ENCODE measurements at regions not wholly inside any gene's neighbourhood (a gene's known extent, or its start where the extent isn't known, plus 50 kb on each side); places are given as distances from the start of the nearest gene placed in this dataset.

DNA sequence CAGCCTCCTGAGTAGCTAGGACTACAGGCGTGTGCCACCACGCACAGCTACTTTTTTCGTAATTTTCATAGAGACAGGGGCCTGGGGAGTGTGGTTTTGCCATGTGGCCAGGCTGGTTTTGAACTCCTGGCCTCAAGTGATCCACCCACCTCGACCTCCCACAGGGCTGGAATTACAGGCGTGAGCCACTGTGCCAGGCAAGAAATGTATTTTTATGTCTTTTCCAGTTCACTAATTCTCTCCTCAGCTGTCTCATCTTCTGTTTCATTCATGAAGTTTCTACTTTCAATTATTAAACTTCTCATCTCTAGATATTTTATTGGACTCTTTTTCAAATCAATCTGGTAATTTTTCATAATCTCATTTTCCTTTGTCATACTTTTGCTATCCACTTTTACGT lies 72.1 kb upstream of the DISP3 start:
- TF ChIP-seq, protein P1, sequence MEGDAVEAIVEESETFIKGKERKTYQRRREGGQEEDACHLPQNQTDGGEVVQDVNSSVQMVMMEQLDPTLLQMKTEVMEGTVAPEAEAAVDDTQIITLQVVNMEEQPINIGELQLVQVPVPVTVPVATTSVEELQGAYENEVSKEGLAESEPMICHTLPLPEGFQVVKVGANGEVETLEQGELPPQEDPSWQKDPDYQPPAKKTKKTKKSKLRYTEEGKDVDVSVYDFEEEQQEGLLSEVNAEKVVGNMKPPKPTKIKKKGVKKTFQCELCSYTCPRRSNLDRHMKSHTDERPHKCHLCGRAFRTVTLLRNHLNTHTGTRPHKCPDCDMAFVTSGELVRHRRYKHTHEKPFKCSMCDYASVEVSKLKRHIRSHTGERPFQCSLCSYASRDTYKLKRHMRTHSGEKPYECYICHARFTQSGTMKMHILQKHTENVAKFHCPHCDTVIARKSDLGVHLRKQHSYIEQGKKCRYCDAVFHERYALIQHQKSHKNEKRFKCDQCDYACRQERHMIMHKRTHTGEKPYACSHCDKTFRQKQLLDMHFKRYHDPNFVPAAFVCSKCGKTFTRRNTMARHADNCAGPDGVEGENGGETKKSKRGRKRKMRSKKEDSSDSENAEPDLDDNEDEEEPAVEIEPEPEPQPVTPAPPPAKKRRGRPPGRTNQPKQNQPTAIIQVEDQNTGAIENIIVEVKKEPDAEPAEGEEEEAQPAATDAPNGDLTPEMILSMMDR (IDR thresholded peaks at IDR 0.05): no peak
- no peak for TF ChIP-seq POLR2A (IDR thresholded peaks at IDR 0.05)
- no peak for TF ChIP-seq EP300 (IDR thresholded peaks at IDR 0.05)
- no peak for TF ChIP-seq POLR2AphosphoS5 (IDR thresholded peaks at IDR 0.05)
